ENCODE measurements at regions not wholly inside any gene's neighbourhood (a gene's known extent, or its start where the extent isn't known, plus 50 kb on each side); places are given as distances from the start of the nearest gene placed in this dataset.

GRCh38 chr2:121065239-121065638, 219.8 kb downstream of the TFCP2L1 start (continued):
- TF ChIP-seq, protein P1, sequence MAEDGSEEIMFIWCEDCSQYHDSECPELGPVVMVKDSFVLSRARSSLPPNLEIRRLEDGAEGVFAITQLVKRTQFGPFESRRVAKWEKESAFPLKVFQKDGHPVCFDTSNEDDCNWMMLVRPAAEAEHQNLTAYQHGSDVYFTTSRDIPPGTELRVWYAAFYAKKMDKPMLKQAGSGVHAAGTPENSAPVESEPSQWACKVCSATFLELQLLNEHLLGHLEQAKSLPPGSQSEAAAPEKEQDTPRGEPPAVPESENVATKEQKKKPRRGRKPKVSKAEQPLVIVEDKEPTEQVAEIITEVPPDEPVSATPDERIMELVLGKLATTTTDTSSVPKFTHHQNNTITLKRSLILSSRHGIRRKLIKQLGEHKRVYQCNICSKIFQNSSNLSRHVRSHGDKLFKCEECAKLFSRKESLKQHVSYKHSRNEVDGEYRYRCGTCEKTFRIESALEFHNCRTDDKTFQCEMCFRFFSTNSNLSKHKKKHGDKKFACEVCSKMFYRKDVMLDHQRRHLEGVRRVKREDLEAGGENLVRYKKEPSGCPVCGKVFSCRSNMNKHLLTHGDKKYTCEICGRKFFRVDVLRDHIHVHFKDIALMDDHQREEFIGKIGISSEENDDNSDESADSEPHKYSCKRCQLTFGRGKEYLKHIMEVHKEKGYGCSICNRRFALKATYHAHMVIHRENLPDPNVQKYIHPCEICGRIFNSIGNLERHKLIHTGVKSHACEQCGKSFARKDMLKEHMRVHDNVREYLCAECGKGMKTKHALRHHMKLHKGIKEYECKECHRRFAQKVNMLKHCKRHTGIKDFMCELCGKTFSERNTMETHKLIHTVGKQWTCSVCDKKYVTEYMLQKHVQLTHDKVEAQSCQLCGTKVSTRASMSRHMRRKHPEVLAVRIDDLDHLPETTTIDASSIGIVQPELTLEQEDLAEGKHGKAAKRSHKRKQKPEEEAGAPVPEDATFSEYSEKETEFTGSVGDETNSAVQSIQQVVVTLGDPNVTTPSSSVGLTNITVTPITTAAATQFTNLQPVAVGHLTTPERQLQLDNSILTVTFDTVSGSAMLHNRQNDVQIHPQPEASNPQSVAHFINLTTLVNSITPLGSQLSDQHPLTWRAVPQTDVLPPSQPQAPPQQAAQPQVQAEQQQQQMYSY (CRISPR knock-in tag; IDR thresholded peaks at IDR 0.05), result no peak

DNA sequence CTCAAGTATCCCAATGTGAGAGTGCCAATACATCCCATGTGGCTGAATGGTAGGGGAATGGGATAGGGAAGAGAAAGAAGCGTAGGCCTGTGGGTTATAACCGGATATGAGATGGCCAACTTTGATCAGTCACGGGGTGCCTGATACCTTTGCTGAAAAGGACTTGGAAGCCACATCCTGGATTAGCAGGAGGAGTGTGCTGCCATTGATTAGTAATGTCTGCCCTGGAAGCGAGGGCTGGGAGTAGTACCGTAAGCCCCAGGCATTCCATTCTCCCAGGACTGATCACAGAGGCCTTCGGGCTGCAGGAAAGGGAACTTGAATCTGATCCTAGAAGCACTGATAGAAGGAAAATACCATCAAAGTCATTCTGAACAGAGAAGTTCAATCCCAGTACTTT, 218.5 kb downstream of the TFCP2L1 start:
- Histone ChIP-seq H3K4me2 (ENCODE audit: control insufficient read depth, insufficient read depth) (no peak overlapping the region), H3K36me3 (ENCODE audit: control insufficient read depth in 2 of 2, insufficient read depth in 2 of 2, low read length in 1 of 2) (no peaks in the 10 kb centered on the region), H3K4me1 (ENCODE audit: control insufficient read depth, insufficient read depth, low read length) (no peaks in the 10 kb centered on the region), H3K27me3 (replicated peaks in 1 of 2; ENCODE audit: control insufficient read depth in 2 of 2, insufficient read depth in 2 of 2, low read length in 1 of 2) (peaks cover 3 to 5% of the 10 kb centered on the region in 2 experiments; a peak in 2 of 4 replicates), H3K27ac (ENCODE audit: control insufficient read depth, insufficient read depth) (no peak overlapping the region), H3K79me2 (ENCODE audit: control insufficient read depth, insufficient read depth, low read length) (no peaks in the 10 kb centered on the region), H3K9me3 (replicated peaks; ENCODE audit: control insufficient read depth, insufficient read depth, low read length) (no peaks in the 10 kb centered on the region), H2AFZ (ENCODE audit: control insufficient read depth, low read depth, low read length) (no peak overlapping the region), H3K9ac (ENCODE audit: control insufficient read depth, insufficient read depth, low read length) (no peak overlapping the region), H4K20me1 (ENCODE audit: control insufficient read depth, insufficient read depth) (no peaks in the 10 kb centered on the region), H3K4me3 (no peak overlapping the region)
- DNase-seq (ENCODE audit: low read depth, low spot score) (no peak), ATAC-seq (no peak), FAIRE-seq (no peak)
- 6% methylated on average over 6 of the region's 6 CpGs for WGBS (ENCODE audit: insufficient coverage, insufficient replicate concordance, low lambda C conversion rate, missing lambda C conversion rate)
- intact Hi-C loops (cut with micrococcal nuclease; ENCODE audit: unreplicated experiment) (no loop called here), in situ Hi-C loops (cut with MboI) (no loop called here)
- no peak for TF ChIP-seq ATF3 (IDR thresholded peaks at IDR 0.05; ENCODE audit: borderline replicate concordance, extremely low read depth, low read depth, low read length)
- TF ChIP-seq MLLT1 (IDR thresholded peaks at IDR 0.05), result peak; percentile 66
- ChIA-PET POLR2A (no interaction called here), RAD21 (ENCODE audit: unreplicated experiment) (no interaction called here), CTCF (no interaction called here), SMC1A (ENCODE audit: uncharacterized antibody, unreplicated experiment) (no interaction called here)
- BruUV-seq (replicated peaks), result no TSS peak
